ENCODE measurements at regions not wholly inside any gene's neighbourhood (a gene's known extent, or its start where the extent isn't known, plus 50 kb on each side); places are given as distances from the start of the nearest gene placed in this dataset.

DNA sequence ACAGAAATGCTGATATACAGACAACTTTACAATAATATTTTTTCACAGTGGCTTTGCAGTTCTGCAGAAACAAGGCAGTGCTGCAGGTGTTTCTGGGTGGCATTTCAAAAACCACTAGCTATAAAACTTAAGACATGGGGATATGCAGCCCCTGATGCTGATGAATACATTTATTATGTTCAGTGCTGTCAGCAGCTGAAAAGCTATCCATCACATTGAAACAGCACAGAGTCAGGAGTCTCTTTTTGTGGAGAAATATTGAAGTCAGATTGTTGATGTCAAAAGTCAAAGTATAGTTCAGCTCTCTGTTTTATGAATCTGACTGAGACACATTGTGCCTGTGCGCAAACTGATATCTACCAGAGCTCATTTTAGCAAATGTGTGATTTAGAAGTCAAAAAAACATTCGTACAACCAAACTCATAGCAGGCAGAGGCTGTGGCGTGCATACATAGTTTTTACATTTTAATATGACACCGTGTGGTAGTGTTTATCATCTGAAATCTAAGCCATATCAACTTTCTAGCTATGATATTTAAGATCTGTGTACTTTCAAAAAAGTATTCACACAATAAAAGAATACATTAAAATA lies 467.6 kb downstream of the PRKD1 start:
- TF ChIP-seq, protein P1, sequence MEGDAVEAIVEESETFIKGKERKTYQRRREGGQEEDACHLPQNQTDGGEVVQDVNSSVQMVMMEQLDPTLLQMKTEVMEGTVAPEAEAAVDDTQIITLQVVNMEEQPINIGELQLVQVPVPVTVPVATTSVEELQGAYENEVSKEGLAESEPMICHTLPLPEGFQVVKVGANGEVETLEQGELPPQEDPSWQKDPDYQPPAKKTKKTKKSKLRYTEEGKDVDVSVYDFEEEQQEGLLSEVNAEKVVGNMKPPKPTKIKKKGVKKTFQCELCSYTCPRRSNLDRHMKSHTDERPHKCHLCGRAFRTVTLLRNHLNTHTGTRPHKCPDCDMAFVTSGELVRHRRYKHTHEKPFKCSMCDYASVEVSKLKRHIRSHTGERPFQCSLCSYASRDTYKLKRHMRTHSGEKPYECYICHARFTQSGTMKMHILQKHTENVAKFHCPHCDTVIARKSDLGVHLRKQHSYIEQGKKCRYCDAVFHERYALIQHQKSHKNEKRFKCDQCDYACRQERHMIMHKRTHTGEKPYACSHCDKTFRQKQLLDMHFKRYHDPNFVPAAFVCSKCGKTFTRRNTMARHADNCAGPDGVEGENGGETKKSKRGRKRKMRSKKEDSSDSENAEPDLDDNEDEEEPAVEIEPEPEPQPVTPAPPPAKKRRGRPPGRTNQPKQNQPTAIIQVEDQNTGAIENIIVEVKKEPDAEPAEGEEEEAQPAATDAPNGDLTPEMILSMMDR (conservative IDR thresholded peaks at IDR 0.05): no peak
- Histone ChIP-seq H3K56ac (ENCODE audit: insufficient read length, low read depth, low read length) (no peak overlapping the region), H3K9ac (ENCODE audit: extremely low read depth, insufficient read length, low read length) (no peak overlapping the region), H3K9me3 (ENCODE audit: control insufficient read depth, low read depth, low read length) (no peaks in the 10 kb centered on the region), H3K23me2 (ENCODE audit: insufficient read length, low read depth, low read length, poor library complexity, severe bottlenecking) (no peaks in the 10 kb centered on the region), H4K91ac (ENCODE audit: insufficient read length, low read depth, low read length) (no peak overlapping the region), H4K8ac (replicated peaks; ENCODE audit: insufficient read length, low read depth, low read length) (no peak overlapping the region), H3K79me1 (ENCODE audit: insufficient read depth, low read depth, low read length, poor library complexity, severe bottlenecking) (no peaks in the 10 kb centered on the region), H4K20me1 (ENCODE audit: control insufficient read depth, insufficient read depth, insufficient read length) (no peaks in the 10 kb centered on the region), H4K5ac (ENCODE audit: insufficient read length, low read depth, low read length) (no peak overlapping the region), H3K27me3 (ENCODE audit: insufficient read depth, low read length) (no peaks in the 10 kb centered on the region), H3K4ac (ENCODE audit: low read depth, low read length) (no peak overlapping the region), H3K23ac (ENCODE audit: insufficient read length, low read depth, low read length) (no peak overlapping the region), H3T11ph (ENCODE audit: low read length) (no peak overlapping the region), H2BK15ac (ENCODE audit: low read depth, low read length) (no peak overlapping the region), H2BK120ac (ENCODE audit: low read depth, low read length, poor library complexity, severe bottlenecking) (no peak overlapping the region), H3K14ac (ENCODE audit: insufficient read depth, low read length) (no peak overlapping the region), H2BK12ac (ENCODE audit: insufficient read length, low read depth, low read length) (no peak overlapping the region), H3K79me2 (ENCODE audit: insufficient read depth, low read length) (no peaks in the 10 kb centered on the region), H3K18ac (ENCODE audit: insufficient read length, low read depth, low read length) (no peak overlapping the region), H2AFZ (ENCODE audit: low read length) (no peak overlapping the region), H2BK20ac (ENCODE audit: low read depth, low read length, poor library complexity, severe bottlenecking) (no peak overlapping the region), H3K4me2 (ENCODE audit: insufficient read depth, insufficient read length, low read length) (no peak overlapping the region), H2BK5ac (ENCODE audit: insufficient read length, low read length) (no peak overlapping the region), H3K4me1 (ENCODE audit: insufficient read depth, low read length) (no peaks in the 10 kb centered on the region), H2AK5ac (ENCODE audit: insufficient read length, low read length) (no peak overlapping the region), H3K27ac (ENCODE audit: insufficient read length, low read depth, low read length) (no peak overlapping the region)
- DNase-seq: no peak
- no CpG with 5 or more reads among the region's 4 CpGs for WGBS (ENCODE audit: extremely low coverage, insufficient read length, low lambda C conversion rate)
- Mint-ChIP-seq H3K27me3 (ENCODE audit: low read depth) (peaks cover 2% of the 10 kb centered on the region), H3K36me3 (ENCODE audit: insufficient read depth in 1 of 3, low read depth in 3 of 3) (no peaks in the 10 kb centered on the region; a peak in 1 of 7 replicates), H3K27ac (no peak overlapping the region), H3K4me1 (no peaks in the 10 kb centered on the region), H3K9me3 (no peaks in the 10 kb centered on the region), H3K4me3 (no peak overlapping the region)

Data from H9 (cell line).